HEK293T (cell line): ENCODE measurements at regions not wholly inside any gene's neighbourhood (a gene's known extent, or its start where the extent isn't known, plus 50 kb on each side); places are given as distances from the start of the nearest gene placed in this dataset.

Source experiments
- CTCF ChIA-PET: fragments of 350-600 bp; formaldehyde crosslinking; extraction: SDS; loops from one replicate; lab custom pipeline; 2021; ENCODE audit warnings: antibody characterized with exemption, inconsistent platforms; lab: Yijun Ruan, JAX
- POLR2A ChIA-PET: fragments of 350-600 bp; formaldehyde crosslinking; extraction: SDS; loops from one replicate; lab custom pipeline; 2020; ENCODE audit warnings: antibody characterized with exemption, inconsistent platforms; lab: Yijun Ruan, JAX
- DNase-seq: peaks from one replicate; pipeline ENCODE4 v3.0.0; 2012; ENCODE audit warnings: mixed read lengths; ENCODE audit errors: extremely low spot score
- ARNT ChIP-seq: fragments of 450-650 bp; IDR thresholded peaks from 2 replicates; pipeline ENCODE4 v1.6.1; 2017; ENCODE audit warnings: mild to moderate bottlenecking
- BHLHE40 ChIP-seq: fragments of 450-650 bp; IDR thresholded peaks from 2 replicates; pipeline ENCODE4 v1.6.1; 2016; ENCODE audit warnings: mild to moderate bottlenecking, moderate library complexity, borderline replicate concordance
- CTBP1 ChIP-seq: fragments of 450-650 bp; IDR thresholded peaks from 2 replicates; pipeline ENCODE4 v1.6.1; 2016; ENCODE audit warnings: borderline replicate concordance
- ELF4 ChIP-seq: fragments of 450-650 bp; IDR thresholded peaks from 2 replicates; pipeline ENCODE4 v1.6.1; 2017; ENCODE audit warnings: antibody characterized with exemption
- FOXA1 ChIP-seq: fragments of 450-650 bp; IDR thresholded peaks from 2 replicates; pipeline ENCODE4 v1.6.1; 2016; ENCODE audit warnings: mild to moderate bottlenecking
- FOXK2 ChIP-seq: fragments of 450-650 bp; IDR thresholded peaks from 2 replicates; pipeline ENCODE4 v1.6.1; 2016; ENCODE audit warnings: mild to moderate bottlenecking
- FOXM1 ChIP-seq: fragments of 450-650 bp; IDR thresholded peaks from 2 replicates; pipeline ENCODE4 v1.6.1; 2017; ENCODE audit warnings: mild to moderate bottlenecking, borderline replicate concordance
- HDGF ChIP-seq: fragments of 450-650 bp; IDR thresholded peaks from 2 replicates; pipeline ENCODE4 v1.6.1; 2017; ENCODE audit warnings: antibody characterized with exemption, borderline replicate concordance
- L3MBTL2 ChIP-seq: fragments of 450-650 bp; conservative IDR thresholded peaks from 2 replicates; pipeline ENCODE4 v1.6.1; 2016; ENCODE audit warnings: mild to moderate bottlenecking
- LEF1 ChIP-seq: fragments of 450-650 bp; IDR thresholded peaks from 2 replicates; pipeline ENCODE4 v1.6.1; 2017; ENCODE audit warnings: mild to moderate bottlenecking, borderline replicate concordance
- NFRKB ChIP-seq: fragments of 450-650 bp; IDR thresholded peaks from 2 replicates; pipeline ENCODE4 v1.6.1; 2016; ENCODE audit warnings: mild to moderate bottlenecking, moderate library complexity
- PKNOX1 ChIP-seq: fragments of 450-650 bp; IDR thresholded peaks from 2 replicates; pipeline ENCODE4 v1.6.1; 2016
- SP1 ChIP-seq: fragments of 450-650 bp; IDR thresholded peaks from 2 replicates; pipeline ENCODE4 v1.6.1; 2017
- SUZ12 ChIP-seq: fragments of 450-650 bp; IDR thresholded peaks from 2 replicates; pipeline ENCODE4 v1.6.1; 2016; ENCODE audit warnings: mild to moderate bottlenecking
- TARDBP ChIP-seq: fragments of 450-650 bp; IDR thresholded peaks from 2 replicates; pipeline ENCODE4 v1.6.1; 2016
- ZNF384 ChIP-seq: fragments of 450-650 bp; IDR thresholded peaks from 2 replicates; pipeline ENCODE4 v1.6.1; 2016

DNA sequence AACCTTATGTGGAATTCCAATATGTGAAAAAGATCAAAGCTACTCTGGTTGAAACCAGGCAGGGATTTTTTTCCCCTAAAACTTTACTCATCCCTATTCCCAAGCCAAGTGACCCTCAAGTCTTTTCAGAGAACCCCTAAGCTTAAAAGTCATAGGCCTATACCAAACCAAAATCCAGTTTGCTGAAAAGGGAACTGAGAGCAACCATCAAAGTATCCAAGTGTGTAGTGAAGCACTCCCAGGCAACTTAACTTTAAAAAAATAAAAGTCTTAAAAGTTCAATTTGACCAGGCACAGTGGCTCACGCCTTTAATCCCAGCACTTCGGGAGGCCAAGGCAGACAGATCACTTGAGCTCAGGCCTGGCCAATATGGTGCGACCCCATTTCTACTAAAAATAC, 101.2 kb upstream of the DAAM1 start:
- TF ChIP-seq SP1 (no peak), ELF4 (no peak), TARDBP (no peak), SUZ12 (no peak), FOXM1 (no peak), NFRKB (no peak), CTBP1 (no peak), BHLHE40 (no peak), ZNF384 (no peak), LEF1 (no peak), HDGF (no peak), ARNT (no peak), PKNOX1 (no peak), L3MBTL2 (no peak), FOXA1 (no peak)
- CTCF ChIA-PET: no interaction called here
- POLR2A ChIA-PET: no interaction called here
- no peak for DNase-seq

- TF ChIP-seq NFRKB (no peak), ZNF384 (no peak), HDGF (no peak), FOXM1 (no peak), PKNOX1 (no peak), FOXK2 (no peak)
- ChIA-PET POLR2A (no interaction called here), CTCF (no interaction called here)
- no peak for DNase-seq
Measured at GRCh38 chr14:59087711-59088110, 100.8 kb upstream of the DAAM1 start.

- ChIA-PET CTCF (no interaction called here), POLR2A (no interaction called here)
- DNase-seq: no peak
- TF ChIP-seq SUZ12 (no peak), CTBP1 (no peak), PKNOX1 (no peak), FOXM1 (no peak), FOXK2 (no peak), SP1 (no peak), ARNT (no peak), TARDBP (no peak), ELF4 (no peak), FOXA1 (no peak), NFRKB (no peak), BHLHE40 (no peak)
Measured at GRCh38 chr14:59090572-59090971, 97.9 kb upstream of the DAAM1 start.

DNA sequence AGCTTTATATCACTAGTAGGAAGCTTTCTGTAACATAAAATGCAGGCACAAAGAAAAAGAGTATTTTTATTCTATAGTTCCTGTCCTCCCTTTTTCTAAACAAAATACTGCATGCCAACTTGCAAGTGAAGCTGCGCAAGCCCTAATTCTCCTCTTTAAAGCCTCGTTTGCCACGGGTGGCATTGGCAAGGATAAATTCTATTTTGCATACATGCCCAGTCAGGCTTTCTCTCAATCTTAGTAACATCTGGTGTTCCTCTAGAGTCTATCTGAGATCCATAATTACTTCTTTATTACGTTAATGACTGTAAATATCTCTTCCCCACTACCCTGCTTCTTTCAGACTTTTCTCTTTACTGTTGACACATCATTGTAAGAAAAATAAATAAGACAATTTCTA, 97.1 kb upstream of the DAAM1 start:
- CTCF ChIA-PET: no interaction called here
- POLR2A ChIA-PET: no interaction called here
- TF ChIP-seq CTBP1 (no peak), FOXK2 (no peak), ELF4 (no peak), HDGF (no peak), L3MBTL2 (no peak), LEF1 (no peak), PKNOX1 (no peak)
- no peak for DNase-seq

DNA sequence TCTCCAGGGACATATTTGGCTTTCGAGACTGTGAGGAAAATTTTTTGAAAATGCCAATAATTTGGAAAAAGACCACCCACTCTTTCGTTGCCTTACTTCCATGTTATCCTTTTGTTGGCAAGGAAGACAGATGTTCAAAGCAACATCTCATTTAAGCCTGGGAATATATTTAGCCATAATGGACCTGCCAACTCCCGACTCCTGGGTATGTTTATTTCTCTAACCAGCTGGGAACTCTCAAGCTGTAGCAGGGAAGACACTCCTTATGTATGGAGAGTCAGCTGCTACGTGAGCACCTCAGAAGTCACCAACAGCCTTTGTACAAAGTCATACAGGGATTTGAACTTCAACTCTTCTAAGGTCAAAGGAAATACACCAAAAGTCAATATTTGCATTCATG, 96.5 kb upstream of the DAAM1 start:
- ChIA-PET CTCF (no interaction called here), POLR2A (no interaction called here)
- no peak for DNase-seq
- TF ChIP-seq ZNF384 (no peak), CTBP1 (no peak), TARDBP (no peak), PKNOX1 (no peak), NFRKB (no peak), ELF4 (no peak), FOXA1 (no peak), FOXM1 (no peak), HDGF (no peak), FOXK2 (no peak), L3MBTL2 (no peak), SP1 (no peak), ARNT (no peak), LEF1 (no peak)

- ChIA-PET CTCF (no interaction called here), POLR2A (no interaction called here)
- no peak for DNase-seq
- TF ChIP-seq CTBP1: no peak
- TF ChIP-seq SUZ12: no peak
- TF ChIP-seq FOXK2: no peak
- no peak for TF ChIP-seq L3MBTL2
- TF ChIP-seq HDGF: no peak
- TF ChIP-seq NFRKB: no peak
- no peak for TF ChIP-seq LEF1
- TF ChIP-seq TARDBP: no peak
- TF ChIP-seq PKNOX1: no peak
- TF ChIP-seq FOXA1: no peak
- TF ChIP-seq FOXM1: no peak
- no peak for TF ChIP-seq ELF4
- no peak for TF ChIP-seq ZNF384
Measured at GRCh38 chr14:59093902-59094301, 94.6 kb upstream of the DAAM1 start.
